Osteocyte (in vitro differentiated cells): ENCODE measurements at regions not wholly inside any gene's neighbourhood (a gene's known extent, or its start where the extent isn't known, plus 50 kb on each side); places are given as distances from the start of the nearest gene placed in this dataset.
A peak's percentile ranks its signal among the peaks of the same experiment; 100 is the strongest.

Source experiments
- DNase-seq: peaks from one replicate; pipeline ENCODE4 v3.0.0; 2021; ENCODE audit warnings: mixed read lengths; ENCODE audit not compliant: unreplicated experiment; ENCODE audit errors: extremely low spot score
- H3K27ac Mint-ChIP-seq: one replicate; pipeline ENCODE4 v1.8.0; 2021; ENCODE audit warnings: mild to moderate bottlenecking, mixed read lengths; ENCODE audit not compliant: unreplicated experiment
- H3K27me3 Mint-ChIP-seq: one replicate; pipeline ENCODE4 v1.8.0; 2021; ENCODE audit warnings: mixed read lengths; ENCODE audit not compliant: unreplicated experiment
- H3K36me3 Mint-ChIP-seq: one replicate; pipeline ENCODE4 v1.8.0; 2021; ENCODE audit warnings: mixed read lengths; ENCODE audit not compliant: unreplicated experiment
- H3K4me1 Mint-ChIP-seq: one replicate; pipeline ENCODE4 v1.8.0; 2021; ENCODE audit warnings: mixed read lengths; ENCODE audit not compliant: unreplicated experiment
- H3K4me3 Mint-ChIP-seq: one replicate; pipeline ENCODE4 v1.8.0; 2021; ENCODE audit warnings: mild to moderate bottlenecking, moderate library complexity, mixed read lengths; ENCODE audit not compliant: unreplicated experiment
- H3K9me3 Mint-ChIP-seq: one replicate; pipeline ENCODE4 v1.8.0; 2021; ENCODE audit warnings: mixed read lengths; ENCODE audit not compliant: unreplicated experiment
- TF ChIP-seq, protein P1 (sequence below): fragments of 200-600 bp; sonication (generic); IDR thresholded peaks from 2 replicates; pipeline ENCODE4 v1.5.0; 2021; ENCODE audit warnings: antibody characterized with exemption, mild to moderate bottlenecking, moderate library complexity

DNA sequence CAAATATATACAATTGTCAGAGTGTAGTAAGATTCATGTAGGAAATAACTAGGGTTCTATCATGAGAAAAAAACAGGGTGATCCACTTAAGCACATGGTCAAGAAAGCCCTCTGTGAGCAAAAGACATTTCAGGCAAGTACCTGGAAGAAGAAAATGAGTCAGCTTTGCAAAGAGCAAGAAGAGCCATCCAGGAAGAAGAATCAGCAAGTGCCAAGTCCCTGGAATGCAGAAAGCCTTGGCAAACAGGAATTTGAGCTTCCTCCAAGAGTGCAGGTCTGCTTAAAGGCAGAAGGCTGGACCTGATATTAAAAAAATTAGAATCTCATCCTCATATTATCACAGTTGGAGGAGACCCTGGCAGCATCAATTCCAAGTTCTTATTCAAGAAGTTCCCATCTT, 188.5 kb upstream of the CELF4 start:
- TF ChIP-seq, protein P1, sequence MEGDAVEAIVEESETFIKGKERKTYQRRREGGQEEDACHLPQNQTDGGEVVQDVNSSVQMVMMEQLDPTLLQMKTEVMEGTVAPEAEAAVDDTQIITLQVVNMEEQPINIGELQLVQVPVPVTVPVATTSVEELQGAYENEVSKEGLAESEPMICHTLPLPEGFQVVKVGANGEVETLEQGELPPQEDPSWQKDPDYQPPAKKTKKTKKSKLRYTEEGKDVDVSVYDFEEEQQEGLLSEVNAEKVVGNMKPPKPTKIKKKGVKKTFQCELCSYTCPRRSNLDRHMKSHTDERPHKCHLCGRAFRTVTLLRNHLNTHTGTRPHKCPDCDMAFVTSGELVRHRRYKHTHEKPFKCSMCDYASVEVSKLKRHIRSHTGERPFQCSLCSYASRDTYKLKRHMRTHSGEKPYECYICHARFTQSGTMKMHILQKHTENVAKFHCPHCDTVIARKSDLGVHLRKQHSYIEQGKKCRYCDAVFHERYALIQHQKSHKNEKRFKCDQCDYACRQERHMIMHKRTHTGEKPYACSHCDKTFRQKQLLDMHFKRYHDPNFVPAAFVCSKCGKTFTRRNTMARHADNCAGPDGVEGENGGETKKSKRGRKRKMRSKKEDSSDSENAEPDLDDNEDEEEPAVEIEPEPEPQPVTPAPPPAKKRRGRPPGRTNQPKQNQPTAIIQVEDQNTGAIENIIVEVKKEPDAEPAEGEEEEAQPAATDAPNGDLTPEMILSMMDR: no peak
- Mint-ChIP-seq H3K27ac (no peak overlapping the region), H3K27me3 (no peaks in the 10 kb centered on the region), H3K4me1 (no peaks in the 10 kb centered on the region), H3K36me3 (no peaks in the 10 kb centered on the region), H3K4me3 (no peak overlapping the region), H3K9me3 (peaks cover 33% of the 10 kb centered on the region)
- no peak for DNase-seq

DNA sequence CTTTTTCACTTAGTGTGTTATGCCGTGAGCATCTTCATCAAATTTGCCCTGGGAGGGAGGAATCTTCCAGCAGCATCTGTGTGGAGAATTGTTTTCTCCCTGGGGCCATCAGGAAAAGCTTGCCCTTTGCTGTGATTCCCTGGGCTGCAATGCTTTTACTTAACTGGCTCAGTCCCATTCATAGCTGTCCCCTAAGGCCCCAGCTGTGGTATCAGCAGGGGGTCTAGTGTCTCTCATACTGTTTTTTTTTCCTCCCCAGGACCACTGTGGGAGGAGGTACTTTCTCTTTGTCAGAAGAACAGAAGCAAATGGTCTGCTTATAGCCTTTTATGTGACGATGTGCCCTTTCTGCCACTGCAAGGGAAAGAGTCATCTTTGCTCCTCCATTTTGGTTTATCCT, 176.8 kb upstream of the CELF4 start:
- Mint-ChIP-seq H3K27me3 (no peaks in the 10 kb centered on the region), H3K4me1 (no peaks in the 10 kb centered on the region), H3K9me3 (peaks cover 3% of the 10 kb centered on the region), H3K36me3 (no peaks in the 10 kb centered on the region), H3K4me3 (no peak overlapping the region), H3K27ac (no peak overlapping the region)
- no peak for DNase-seq
- TF ChIP-seq, protein P1: no peak

DNA sequence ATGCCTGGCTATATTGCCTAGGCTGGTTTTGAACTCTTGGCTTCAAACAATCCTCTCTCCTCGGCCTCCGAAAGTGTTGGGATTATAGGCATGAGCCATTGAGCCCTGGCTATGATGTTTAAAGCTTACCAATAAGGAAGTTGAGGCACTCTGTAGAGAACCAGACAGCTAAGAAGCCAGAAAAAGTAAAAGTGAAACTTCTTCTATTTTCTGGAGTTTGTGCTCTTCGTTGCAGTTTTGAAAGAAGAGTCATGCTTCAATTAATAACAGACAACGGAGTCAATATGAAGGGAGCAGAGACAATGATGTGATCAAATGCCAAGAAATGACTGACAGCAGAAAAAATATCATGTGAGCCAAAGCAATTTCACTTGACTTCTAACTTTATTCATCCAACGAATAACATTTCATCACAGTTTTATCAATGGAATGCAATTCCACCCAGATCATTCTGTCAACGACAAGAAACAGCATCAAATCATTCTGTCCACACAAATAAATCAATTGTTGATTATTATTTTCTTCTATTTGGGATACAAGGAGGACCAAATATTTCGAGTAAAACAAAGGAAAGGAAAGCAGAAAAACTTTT, 175.5 kb upstream of the CELF4 start:
- Mint-ChIP-seq H3K27me3 (no peaks in the 10 kb centered on the region), H3K4me3 (no peak overlapping the region), H3K27ac (no peak overlapping the region), H3K9me3 (peaks cover 8% of the 10 kb centered on the region), H3K4me1 (no peaks in the 10 kb centered on the region), H3K36me3 (no peaks in the 10 kb centered on the region)
- TF ChIP-seq, protein P1: no peak
- DNase-seq: no peak

DNA sequence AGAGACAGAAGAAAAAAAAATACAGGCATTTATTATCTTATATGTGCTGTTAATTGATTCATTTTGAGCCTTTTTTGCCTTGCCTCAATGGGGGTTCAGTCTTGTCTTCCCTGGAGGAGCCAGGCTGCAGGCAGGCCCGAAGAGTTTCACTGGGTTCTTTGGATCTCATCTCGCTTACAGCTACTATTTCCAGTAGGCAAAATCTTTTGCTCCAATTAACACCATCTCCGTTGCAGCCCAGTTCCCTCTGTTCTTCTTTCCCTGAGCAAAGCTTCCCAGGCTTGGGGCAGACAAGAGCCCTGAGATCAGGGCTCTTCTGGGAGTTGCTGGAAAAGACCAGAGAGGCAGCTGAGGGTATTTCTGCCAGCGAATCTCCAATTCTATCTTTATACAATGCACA, 168.8 kb upstream of the CELF4 start:
- peak; percentile 51 for DNase-seq
- no peaks in the 10 kb centered on the region for H3K27me3 Mint-ChIP-seq
- TF ChIP-seq, protein P1: no peak
- H3K36me3 Mint-ChIP-seq: no peaks in the 10 kb centered on the region
- H3K27ac Mint-ChIP-seq: no peak overlapping the region
- peaks cover 32% of the 10 kb centered on the region for H3K9me3 Mint-ChIP-seq
- H3K4me3 Mint-ChIP-seq: no peak overlapping the region
- H3K4me1 Mint-ChIP-seq: no peaks in the 10 kb centered on the region

DNA sequence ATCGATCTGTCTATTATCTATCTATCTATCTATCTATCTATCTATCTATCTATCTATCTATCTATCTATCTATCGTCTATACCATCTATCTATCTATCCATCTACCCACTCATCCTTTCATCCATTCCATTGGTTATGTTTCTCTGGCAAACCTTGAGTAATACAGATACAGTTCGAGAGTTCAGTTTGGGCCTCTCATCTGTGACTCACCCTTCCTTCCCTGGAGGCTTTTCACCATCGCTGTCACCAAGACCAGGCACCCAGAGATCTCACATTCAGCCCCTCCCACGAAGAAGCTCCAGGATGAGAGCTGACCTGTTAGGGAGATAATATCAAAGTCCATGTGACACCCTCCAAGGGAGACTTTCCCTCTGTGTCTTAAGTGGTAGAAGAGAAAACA, 164.1 kb upstream of the CELF4 start:
- no peak for DNase-seq
- no peak overlapping the region for H3K4me3 Mint-ChIP-seq
- H3K4me1 Mint-ChIP-seq: no peaks in the 10 kb centered on the region
- no peaks in the 10 kb centered on the region for H3K27me3 Mint-ChIP-seq
- TF ChIP-seq, protein P1: no peak
- no peak overlapping the region for H3K27ac Mint-ChIP-seq
- H3K36me3 Mint-ChIP-seq: no peaks in the 10 kb centered on the region
- H3K9me3 Mint-ChIP-seq: peaks cover 31% of the 10 kb centered on the region
